ENCODE measurements at regions not wholly inside any gene's neighbourhood (a gene's known extent, or its start where the extent isn't known, plus 50 kb on each side); places are given as distances from the start of the nearest gene placed in this dataset.

DNA sequence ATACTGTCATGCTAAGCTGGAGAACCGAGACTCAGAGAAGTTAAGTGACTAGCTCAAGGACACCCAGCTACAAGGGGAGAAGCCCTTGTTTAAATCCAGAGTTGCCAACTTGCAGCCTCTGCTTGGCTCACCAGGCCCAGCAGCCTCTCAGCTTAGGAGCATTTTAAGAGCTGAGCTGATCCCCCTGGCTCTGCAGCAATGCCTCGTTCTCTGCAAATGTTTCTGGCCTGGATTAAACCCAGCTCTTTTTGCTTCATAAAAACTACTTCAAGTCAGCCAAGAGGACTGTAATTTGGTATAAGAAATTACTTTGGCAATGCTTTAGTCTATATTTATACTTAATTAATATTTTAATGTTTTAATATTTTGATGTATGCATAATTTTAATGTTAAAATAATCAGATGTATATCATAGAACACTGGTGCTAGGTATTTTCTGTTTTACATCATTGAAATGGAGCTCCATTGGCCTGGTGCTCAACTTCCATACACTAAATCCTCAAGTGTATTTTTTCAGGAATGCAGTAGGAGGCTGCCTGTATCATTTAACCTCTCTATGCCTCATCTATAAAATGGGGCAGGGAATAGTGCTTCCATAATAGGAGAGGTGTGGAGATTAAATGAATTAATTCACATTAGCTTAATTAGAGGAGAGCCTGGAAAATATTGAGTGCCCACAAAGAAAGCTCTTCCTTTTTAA is 184.2 kb downstream of the EMX2 start:
- TF ChIP-seq, protein P1, sequence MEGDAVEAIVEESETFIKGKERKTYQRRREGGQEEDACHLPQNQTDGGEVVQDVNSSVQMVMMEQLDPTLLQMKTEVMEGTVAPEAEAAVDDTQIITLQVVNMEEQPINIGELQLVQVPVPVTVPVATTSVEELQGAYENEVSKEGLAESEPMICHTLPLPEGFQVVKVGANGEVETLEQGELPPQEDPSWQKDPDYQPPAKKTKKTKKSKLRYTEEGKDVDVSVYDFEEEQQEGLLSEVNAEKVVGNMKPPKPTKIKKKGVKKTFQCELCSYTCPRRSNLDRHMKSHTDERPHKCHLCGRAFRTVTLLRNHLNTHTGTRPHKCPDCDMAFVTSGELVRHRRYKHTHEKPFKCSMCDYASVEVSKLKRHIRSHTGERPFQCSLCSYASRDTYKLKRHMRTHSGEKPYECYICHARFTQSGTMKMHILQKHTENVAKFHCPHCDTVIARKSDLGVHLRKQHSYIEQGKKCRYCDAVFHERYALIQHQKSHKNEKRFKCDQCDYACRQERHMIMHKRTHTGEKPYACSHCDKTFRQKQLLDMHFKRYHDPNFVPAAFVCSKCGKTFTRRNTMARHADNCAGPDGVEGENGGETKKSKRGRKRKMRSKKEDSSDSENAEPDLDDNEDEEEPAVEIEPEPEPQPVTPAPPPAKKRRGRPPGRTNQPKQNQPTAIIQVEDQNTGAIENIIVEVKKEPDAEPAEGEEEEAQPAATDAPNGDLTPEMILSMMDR (IDR thresholded peaks at IDR 0.05) = no peak
- Histone ChIP-seq H3K27ac (no peak overlapping the region), H3K9me3 (no peaks in the 10 kb centered on the region), H3K36me3 (no peaks in the 10 kb centered on the region), H3K4me3 (ENCODE audit: low read depth in 1 of 2, low read length in 1 of 2) (no peak overlapping the region), H3K4me1 (ENCODE audit: control insufficient read depth in 1 of 2, insufficient read depth in 1 of 2, low read depth in 1 of 2, low read length in 1 of 2) (no peaks in the 10 kb centered on the region), H3K27me3 (peaks cover 100% of the 10 kb centered on the region)

DNA sequence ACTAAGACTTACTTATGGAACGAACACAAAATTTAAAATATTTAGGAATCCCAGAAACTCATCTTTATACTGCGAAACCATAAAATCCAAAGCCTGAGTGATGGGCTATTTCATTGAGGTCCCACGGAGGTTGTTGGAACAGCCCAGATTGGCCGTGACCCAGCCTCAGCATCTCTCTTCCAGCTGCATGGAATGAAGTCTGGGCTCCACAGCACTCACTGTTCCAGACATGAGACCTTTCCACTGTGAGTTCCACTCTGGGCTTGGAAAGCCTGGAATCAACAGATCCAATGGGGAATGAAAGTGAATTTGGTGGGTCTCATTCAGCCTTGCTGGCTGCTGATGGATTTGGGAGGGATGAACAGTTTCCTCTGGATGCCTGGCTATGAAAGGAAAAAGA is 184.9 kb downstream of the EMX2 start:
- H3K27ac ChIP-seq = no peak overlapping the region
- H3K36me3 ChIP-seq = no peaks in the 10 kb centered on the region
- H3K27me3 ChIP-seq = peaks cover 100% of the 10 kb centered on the region
- H3K9me3 ChIP-seq = no peaks in the 10 kb centered on the region
- H3K4me3 ChIP-seq (ENCODE audit: low read depth in 1 of 2, low read length in 1 of 2) = no peak overlapping the region
- no peaks in the 10 kb centered on the region for H3K4me1 ChIP-seq (ENCODE audit: control insufficient read depth in 1 of 2, insufficient read depth in 1 of 2, low read depth in 1 of 2, low read length in 1 of 2)
- TF ChIP-seq, protein P1 (IDR thresholded peaks at IDR 0.05) = no peak

- Histone ChIP-seq H3K27me3 (peaks cover 100% of the 10 kb centered on the region), H3K9me3 (no peaks in the 10 kb centered on the region), H3K27ac (no peak overlapping the region), H3K4me1 (ENCODE audit: control insufficient read depth in 1 of 2, insufficient read depth in 1 of 2, low read depth in 1 of 2, low read length in 1 of 2) (no peaks in the 10 kb centered on the region), H3K4me3 (ENCODE audit: low read depth in 1 of 2, low read length in 1 of 2) (no peak overlapping the region), H3K36me3 (no peaks in the 10 kb centered on the region)
- TF ChIP-seq, protein P1 (IDR thresholded peaks at IDR 0.05) = no peak
These were observed 185.5 kb downstream of the EMX2 start for GRCh38 chr10:117728087-117728486.

- H3K4me3 ChIP-seq (ENCODE audit: low read depth in 1 of 2, low read length in 1 of 2) = no peak overlapping the region
- no peaks in the 10 kb centered on the region for H3K9me3 ChIP-seq
- H3K4me1 ChIP-seq (ENCODE audit: control insufficient read depth in 1 of 2, insufficient read depth in 1 of 2, low read depth in 1 of 2, low read length in 1 of 2) = no peaks in the 10 kb centered on the region
- H3K27ac ChIP-seq = no peak overlapping the region
- no peaks in the 10 kb centered on the region for H3K36me3 ChIP-seq
- TF ChIP-seq, protein P1 (IDR thresholded peaks at IDR 0.05) = no peak
- peaks cover 100% of the 10 kb centered on the region for H3K27me3 ChIP-seq
These were observed 186.6 kb downstream of the EMX2 start for GRCh38 chr10:117729156-117729555.

DNA sequence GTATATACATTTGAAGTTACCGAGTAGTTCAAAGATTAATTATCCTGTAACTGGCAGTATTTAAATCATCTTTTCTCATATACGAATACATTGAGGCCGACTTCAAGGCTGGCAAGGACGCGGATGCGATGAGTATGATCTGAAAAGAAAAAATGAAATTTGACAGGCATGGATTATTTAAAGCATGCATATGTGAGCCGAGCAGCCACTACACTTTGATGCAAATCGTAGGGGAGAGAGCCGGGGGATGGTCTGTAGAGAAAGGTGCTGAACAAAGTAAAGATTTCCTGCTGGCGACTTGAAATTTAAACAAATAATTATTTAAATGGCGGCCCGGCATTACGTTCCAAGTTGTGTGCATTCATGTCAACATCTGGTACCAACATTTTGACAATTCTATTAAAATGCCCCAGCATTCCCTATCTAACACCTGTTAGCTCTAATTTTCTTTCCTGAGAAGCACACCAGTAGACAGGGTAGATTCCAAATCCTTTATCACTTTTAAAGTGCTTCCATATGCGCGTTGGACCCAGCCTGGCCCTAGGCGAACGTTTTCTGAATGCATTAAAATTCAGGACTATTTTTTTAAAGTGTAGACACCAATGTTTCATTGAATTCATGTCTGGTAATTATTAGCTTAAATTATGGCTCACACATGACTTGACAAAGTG is 188.7 kb downstream of the EMX2 start:
- no peak overlapping the region for H3K27ac ChIP-seq
- H3K36me3 ChIP-seq = no peaks in the 10 kb centered on the region
- H3K27me3 ChIP-seq = peaks cover 100% of the 10 kb centered on the region
- no peak overlapping the region for H3K4me3 ChIP-seq (ENCODE audit: low read depth in 1 of 2, low read length in 1 of 2)
- TF ChIP-seq, protein P1 (IDR thresholded peaks at IDR 0.05) = no peak
- H3K9me3 ChIP-seq = no peaks in the 10 kb centered on the region
- H3K4me1 ChIP-seq (ENCODE audit: control insufficient read depth in 1 of 2, insufficient read depth in 1 of 2, low read depth in 1 of 2, low read length in 1 of 2) = no peaks in the 10 kb centered on the region
